PC-9 (cell line): ENCODE measurements at regions not wholly inside any gene's neighbourhood (a gene's known extent, or its start where the extent isn't known, plus 50 kb on each side); places are given as distances from the start of the nearest gene placed in this dataset.

ENCODE experiments used
- BruUV-seq: library from RNA; stranded (reverse); fragments of 400-500 nt; replicated peaks from 2 replicates; lab custom pipeline; 2021; lab: Mats Ljungman, UMichigan
- CTCF ChIA-PET: fragments of 300-600 bp; sonication (Branson Sonifier 250); formaldehyde crosslinking; loops from one replicate; lab custom pipeline; 2022; ENCODE audit warnings: antibody characterized with exemption; lab: Charles Lee
- POLR2A ChIA-PET: fragments of 300-600 bp; sonication (Branson Sonifier 250); formaldehyde crosslinking; loops from one replicate; lab custom pipeline; 2022; ENCODE audit warnings: antibody characterized with exemption; ENCODE audit not compliant: unreplicated experiment; lab: Charles Lee
- DNase-seq, 2 experiments: peaks; one replicate each; pipeline versions ENCODE4 v3.0.0 to v3.0.0-alpha.2; 2015 to 2022; ENCODE audit warnings: mixed read lengths in 1 of 2
- H2AFZ ChIP-seq: fragments of 200-600 bp; sonication (generic); 2 replicates; pipeline ENCODE4 v1.8.1; 2017; ENCODE audit warnings: antibody characterized with exemption
- H3F3A ChIP-seq: fragments of 200-600 bp; sonication (generic); 2 replicates; pipeline ENCODE4 v1.8.1; 2017; ENCODE audit warnings: antibody characterized with exemption, mild to moderate bottlenecking, low read depth; ENCODE audit not compliant: insufficient read depth
- H3K27ac ChIP-seq: fragments of 200-600 bp; sonication (generic); 2 replicates; pipeline ENCODE4 v1.6.1; 2016; ENCODE audit warnings: mixed run types
- H3K27me3 ChIP-seq: fragments of 200-600 bp; sonication (generic); 2 replicates; pipeline ENCODE4 v1.6.1; 2016; ENCODE audit warnings: low read depth, mixed run types; ENCODE audit not compliant: insufficient read depth
- H3K36me3 ChIP-seq: fragments of 200-600 bp; sonication (generic); 2 replicates; pipeline ENCODE4 v1.6.1; 2016; ENCODE audit warnings: low read depth, mixed run types
- H3K4me1 ChIP-seq: fragments of 200-600 bp; sonication (generic); replicated peaks from 2 replicates; pipeline ENCODE4 v1.6.1; 2016; ENCODE audit warnings: mixed run types; ENCODE audit not compliant: insufficient read depth
- H3K4me2 ChIP-seq: fragments of 200-600 bp; sonication (generic); 2 replicates; pipeline ENCODE4 v1.6.1; 2017; ENCODE audit warnings: mixed run types
- H3K4me3 ChIP-seq: fragments of 200-600 bp; sonication (generic); 2 replicates; pipeline ENCODE4 v1.6.1; 2016; ENCODE audit warnings: mixed run types
- H3K79me2 ChIP-seq: fragments of 200-600 bp; sonication (generic); 2 replicates; pipeline ENCODE4 v1.6.1; 2017; ENCODE audit warnings: low read depth, mixed run types
- H3K9me2 ChIP-seq: fragments of 200-600 bp; sonication (generic); 2 replicates; pipeline ENCODE4 v1.8.1; 2017; ENCODE audit warnings: mild to moderate bottlenecking; ENCODE audit not compliant: insufficient read depth
- H3K9me3 ChIP-seq: fragments of 200-600 bp; sonication (generic); 2 replicates; pipeline ENCODE4 v1.8.1; 2016; ENCODE audit warnings: low read depth; ENCODE audit not compliant: insufficient read depth
- H4K20me1 ChIP-seq: fragments of 200-600 bp; sonication (generic); 2 replicates; pipeline ENCODE4 v1.8.1; 2017; ENCODE audit not compliant: insufficient read depth
- EZH2 ChIP-seq: fragments of 200-600 bp; sonication (generic); IDR thresholded peaks from 2 replicates; pipeline ENCODE4 v1.8.0; 2017; ENCODE audit warnings: antibody characterized with exemption, low read depth
- intact Hi-C: fragments of 100-400 bp; cut with micrococcal nuclease; formaldehyde crosslinking; loops from one replicate; pipeline ENCODE4 v1.10.0; 2022; ENCODE audit not compliant: unreplicated experiment
- TF ChIP-seq, protein P1 (sequence below): fragments of 200-600 bp; sonication (generic); conservative IDR thresholded peaks from 2 replicates; pipeline ENCODE4 v1.6.1; 2017; ENCODE audit warnings: mixed run types, antibody characterized with exemption, mild to moderate bottlenecking, moderate library complexity

DNA sequence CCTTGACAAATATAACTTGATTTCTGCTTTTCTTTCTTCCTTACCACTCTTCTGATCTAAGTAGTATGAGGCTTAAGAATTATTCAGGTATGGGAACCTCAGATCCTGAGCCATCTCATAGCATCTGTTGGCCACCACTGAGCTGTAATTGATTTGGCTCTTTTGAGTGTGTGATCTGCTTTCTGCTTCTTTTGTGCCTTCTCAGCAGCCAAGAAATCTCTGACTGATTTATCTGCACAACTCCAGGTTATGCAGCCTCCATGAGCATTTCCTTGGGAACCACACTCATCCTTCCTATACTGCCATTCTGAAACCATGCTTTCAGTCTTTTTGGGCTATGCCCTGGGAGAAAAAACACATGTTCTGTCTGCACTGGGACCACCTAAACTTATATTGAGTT, 178.0 kb upstream of the FAM3C start:
- Histone ChIP-seq H2AFZ (no peak overlapping the region), H3K4me3 (no peak overlapping the region), H3K27ac (no peak overlapping the region), H3K27me3 (no peaks in the 10 kb centered on the region), H4K20me1 (no peaks in the 10 kb centered on the region), H3K4me1 (no peaks in the 10 kb centered on the region), H3K36me3 (no peaks in the 10 kb centered on the region), H3K4me2 (no peak overlapping the region), H3K9me2 (no peaks in the 10 kb centered on the region; the same call in 1 of the 2 replicates), H3K79me2 (no peaks in the 10 kb centered on the region), H3F3A (no peaks in the 10 kb centered on the region), H3K9me3 (no peaks in the 10 kb centered on the region)
- ChIA-PET CTCF (no interaction called here), POLR2A (no interaction called here)
- DNase-seq: no peak
- TF ChIP-seq, protein P1, sequence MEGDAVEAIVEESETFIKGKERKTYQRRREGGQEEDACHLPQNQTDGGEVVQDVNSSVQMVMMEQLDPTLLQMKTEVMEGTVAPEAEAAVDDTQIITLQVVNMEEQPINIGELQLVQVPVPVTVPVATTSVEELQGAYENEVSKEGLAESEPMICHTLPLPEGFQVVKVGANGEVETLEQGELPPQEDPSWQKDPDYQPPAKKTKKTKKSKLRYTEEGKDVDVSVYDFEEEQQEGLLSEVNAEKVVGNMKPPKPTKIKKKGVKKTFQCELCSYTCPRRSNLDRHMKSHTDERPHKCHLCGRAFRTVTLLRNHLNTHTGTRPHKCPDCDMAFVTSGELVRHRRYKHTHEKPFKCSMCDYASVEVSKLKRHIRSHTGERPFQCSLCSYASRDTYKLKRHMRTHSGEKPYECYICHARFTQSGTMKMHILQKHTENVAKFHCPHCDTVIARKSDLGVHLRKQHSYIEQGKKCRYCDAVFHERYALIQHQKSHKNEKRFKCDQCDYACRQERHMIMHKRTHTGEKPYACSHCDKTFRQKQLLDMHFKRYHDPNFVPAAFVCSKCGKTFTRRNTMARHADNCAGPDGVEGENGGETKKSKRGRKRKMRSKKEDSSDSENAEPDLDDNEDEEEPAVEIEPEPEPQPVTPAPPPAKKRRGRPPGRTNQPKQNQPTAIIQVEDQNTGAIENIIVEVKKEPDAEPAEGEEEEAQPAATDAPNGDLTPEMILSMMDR: no peak
- TF ChIP-seq EZH2: no peak
- intact Hi-C loops: no loop called here
- BruUV-seq: no TSS peak

DNA sequence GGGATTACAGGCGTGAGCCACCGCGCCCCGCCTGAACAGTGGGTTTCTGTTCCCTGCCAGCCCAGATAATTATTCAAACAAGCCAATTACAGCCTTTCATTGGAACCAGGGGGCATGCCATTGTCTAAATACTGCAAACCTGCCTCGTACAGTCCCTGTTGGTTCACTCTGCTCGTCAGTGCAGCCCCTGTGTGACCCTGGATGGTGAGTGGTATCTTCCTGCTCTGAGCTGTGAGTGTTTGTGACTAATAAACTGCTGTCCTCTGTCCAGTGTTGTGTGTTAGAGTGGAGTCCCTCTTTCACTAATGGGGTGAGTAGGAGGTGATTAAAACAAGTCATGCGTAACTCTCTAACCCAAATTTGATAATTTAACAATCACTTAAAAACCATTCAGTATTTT, 176.5 kb upstream of the FAM3C start:
- no peak for TF ChIP-seq EZH2
- TF ChIP-seq, protein P1: no peak
- no peaks in the 10 kb centered on the region for H3K27me3 ChIP-seq
- H3K9me3 ChIP-seq: no peaks in the 10 kb centered on the region
- ChIA-PET POLR2A (no interaction called here), CTCF (interaction anchor here (0.7 kb wide), 1 partner anchor 70 kb away, joined by 3 read pairs; no protein-coding TSS in a partner anchor)
- intact Hi-C loops: no loop called here
- H3K36me3 ChIP-seq: no peaks in the 10 kb centered on the region
- no peak overlapping the region for H3K27ac ChIP-seq
- H3K79me2 ChIP-seq: no peaks in the 10 kb centered on the region
- no TSS peak for BruUV-seq
- H4K20me1 ChIP-seq: no peaks in the 10 kb centered on the region
- DNase-seq: no peak
- H2AFZ ChIP-seq: no peak overlapping the region
- H3K4me2 ChIP-seq: no peak overlapping the region
- H3K4me3 ChIP-seq: no peak overlapping the region
- H3F3A ChIP-seq: no peaks in the 10 kb centered on the region
- H3K9me2 ChIP-seq: no peaks in the 10 kb centered on the region
- no peaks in the 10 kb centered on the region for H3K4me1 ChIP-seq

DNA sequence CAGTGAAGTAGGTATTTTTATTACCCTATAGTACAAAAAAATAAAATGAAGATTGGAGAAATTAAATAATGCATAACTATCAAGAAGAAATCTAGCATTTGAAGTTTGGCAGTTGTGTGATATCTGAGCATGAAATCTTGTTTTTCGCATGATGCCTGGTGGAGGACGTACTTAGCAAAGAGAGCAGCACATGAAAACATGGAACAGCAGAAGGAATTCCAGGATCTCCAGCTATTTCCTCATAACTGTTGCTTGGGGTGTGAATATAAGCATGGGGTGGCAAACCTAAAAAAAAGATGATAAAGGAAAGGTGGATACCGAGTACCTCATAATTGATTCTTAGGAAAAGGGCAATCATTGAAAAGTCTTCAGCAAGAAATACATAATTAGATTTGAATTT, 174.3 kb upstream of the FAM3C start:
- Histone ChIP-seq H4K20me1 (no peaks in the 10 kb centered on the region), H3K4me2 (no peak overlapping the region), H3K36me3 (no peaks in the 10 kb centered on the region), H3F3A (no peaks in the 10 kb centered on the region), H3K4me1 (no peaks in the 10 kb centered on the region), H3K27me3 (no peaks in the 10 kb centered on the region), H3K9me2 (no peaks in the 10 kb centered on the region), H3K79me2 (no peaks in the 10 kb centered on the region), H2AFZ (no peak overlapping the region), H3K4me3 (no peak overlapping the region), H3K27ac (no peak overlapping the region), H3K9me3 (no peaks in the 10 kb centered on the region)
- intact Hi-C loops: no loop called here
- POLR2A ChIA-PET: no interaction called here
- TF ChIP-seq, protein P1: no peak
- TF ChIP-seq EZH2: no peak
- no peak for DNase-seq
- CTCF ChIA-PET: no interaction called here
- BruUV-seq: no TSS peak
